ENCODE measurements at regions not wholly inside any gene's neighbourhood (a gene's known extent, or its start where the extent isn't known, plus 50 kb on each side); places are given as distances from the start of the nearest gene placed in this dataset.

GRCh38 chr9:95731876-95732275 lies 143.6 kb upstream of the ERCC6L2 start:
- TF ChIP-seq CTCF (IDR thresholded peaks at IDR 0.05) (no peak), POLR2A (IDR thresholded peaks at IDR 0.05) (no peak)
